NCI-H2227 (cell line): ENCODE measurements at regions not wholly inside any gene's neighbourhood (a gene's known extent, or its start where the extent isn't known, plus 50 kb on each side); places are given as distances from the start of the nearest gene placed in this dataset.
"Not testable (repeated sequence)": the region's sequence is repeated elsewhere in the genome, so short reads cannot be mapped to it uniquely, and the experiment has no call there.

ENCODE experiments used
- DNase-seq: peaks from one replicate; lab custom pipeline; 2025; ENCODE audit not compliant: unreplicated experiment; lab: John Stamatoyannopoulos, UW

DNA sequence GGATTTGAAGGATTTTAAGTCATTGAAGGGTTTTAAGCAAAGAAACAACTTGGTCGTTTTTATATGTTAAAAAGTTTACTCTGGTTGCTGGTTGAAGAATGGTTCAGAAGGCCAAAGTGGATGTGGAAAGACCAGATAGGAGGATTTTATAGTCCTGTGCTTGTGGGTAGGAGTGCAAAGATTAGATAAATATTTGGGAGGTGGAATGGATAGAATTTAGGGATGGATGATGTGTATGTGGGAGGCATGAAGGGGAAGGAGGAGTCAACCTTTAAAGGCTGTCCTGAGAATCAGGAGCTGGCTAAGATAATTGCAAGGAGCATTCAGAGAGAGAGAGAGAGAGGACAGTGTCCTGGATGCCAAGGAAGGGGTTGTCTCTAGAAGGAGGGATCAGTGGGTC is 190.1 kb upstream of the SPRED2 start:
- DNase-seq: no peak

DNA sequence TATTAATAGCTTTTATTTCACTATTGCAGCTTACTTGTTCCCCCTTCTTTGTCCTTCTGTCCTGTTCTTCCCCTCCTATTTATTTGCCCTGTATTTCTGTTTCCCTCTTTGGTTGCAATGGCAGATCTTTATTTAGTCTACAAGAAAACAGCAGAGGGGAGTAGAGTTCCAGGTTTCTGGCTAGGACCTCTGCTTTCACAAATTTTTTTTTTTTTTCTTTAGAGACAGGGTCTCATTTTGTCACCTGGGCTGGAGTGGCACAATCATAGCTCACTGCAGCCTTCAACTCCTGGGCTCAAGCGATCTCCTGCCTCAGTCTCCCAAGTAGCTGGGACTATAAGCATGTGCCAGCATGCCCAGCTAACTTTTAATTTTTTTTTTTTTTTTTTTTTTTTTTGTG is 188.1 kb upstream of the SPRED2 start:
- no peak for DNase-seq

DNA sequence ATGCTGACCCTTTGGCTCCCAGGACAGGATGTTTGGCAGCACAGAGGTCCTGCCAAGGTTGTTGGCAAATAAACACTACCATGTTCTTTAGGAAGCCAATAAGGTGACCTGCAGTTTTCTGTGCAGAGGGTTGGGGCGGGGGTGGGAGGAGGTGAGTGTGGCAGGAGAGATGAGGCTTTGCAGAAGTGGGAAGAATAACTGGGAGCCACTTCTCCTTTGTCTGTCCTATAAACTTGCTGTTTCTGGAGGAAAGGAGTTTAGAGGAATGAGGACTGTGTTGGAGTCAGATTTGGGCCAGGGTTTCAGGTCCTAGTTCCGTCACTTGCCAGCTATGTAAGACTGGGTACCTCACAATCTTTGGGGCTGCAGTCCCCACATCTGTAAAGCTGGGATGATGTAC is 187.6 kb upstream of the SPRED2 start:
- no peak for DNase-seq

DNA sequence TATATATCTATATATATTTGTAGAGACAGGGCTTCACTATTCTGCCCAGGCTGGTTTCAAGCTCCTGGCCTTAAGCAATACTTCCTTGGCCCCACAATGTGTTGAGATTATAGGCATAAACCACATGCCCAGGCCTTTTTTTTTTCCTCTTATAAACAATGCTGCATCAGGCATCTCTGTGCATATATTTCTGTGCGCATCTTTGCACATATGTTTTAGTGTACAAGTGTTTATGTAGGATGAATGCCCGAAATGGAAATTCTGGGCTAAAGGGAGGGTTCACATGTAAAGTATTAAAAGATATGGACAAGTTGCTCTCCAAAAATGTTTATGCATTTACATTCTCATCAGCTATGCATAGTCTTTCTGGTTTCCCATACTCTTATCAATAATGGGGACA is 183.2 kb upstream of the SPRED2 start:
- DNase-seq: no peak

DNA sequence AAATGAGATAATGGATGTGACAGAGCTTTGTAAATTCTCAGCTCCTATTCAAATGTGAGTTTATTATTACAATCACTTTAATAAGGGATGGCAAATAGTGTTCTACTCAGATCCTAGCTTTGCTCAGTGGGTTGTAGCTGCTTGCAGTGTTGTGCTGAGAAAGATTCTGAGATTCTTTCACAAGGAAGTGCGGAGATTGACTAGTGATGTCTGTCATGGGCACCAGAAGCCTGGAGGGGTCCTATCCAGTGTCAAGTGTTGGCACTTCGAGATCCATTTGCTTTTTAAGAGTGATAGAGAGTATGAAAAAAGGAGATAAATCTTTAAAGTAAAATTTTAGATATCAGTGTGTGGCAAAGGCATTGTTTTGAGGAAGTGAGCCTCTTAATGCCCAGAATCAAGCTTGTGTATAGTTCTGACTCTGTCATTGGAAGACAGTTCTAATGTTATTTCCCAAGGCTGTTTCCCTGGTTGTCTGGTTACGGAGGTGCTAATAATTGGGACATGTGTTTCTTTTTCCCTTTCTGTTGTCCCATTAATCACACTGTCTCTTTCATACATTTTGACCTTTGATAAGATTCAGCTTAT is 181.7 kb upstream of the SPRED2 start:
- DNase-seq: no peak

DNA sequence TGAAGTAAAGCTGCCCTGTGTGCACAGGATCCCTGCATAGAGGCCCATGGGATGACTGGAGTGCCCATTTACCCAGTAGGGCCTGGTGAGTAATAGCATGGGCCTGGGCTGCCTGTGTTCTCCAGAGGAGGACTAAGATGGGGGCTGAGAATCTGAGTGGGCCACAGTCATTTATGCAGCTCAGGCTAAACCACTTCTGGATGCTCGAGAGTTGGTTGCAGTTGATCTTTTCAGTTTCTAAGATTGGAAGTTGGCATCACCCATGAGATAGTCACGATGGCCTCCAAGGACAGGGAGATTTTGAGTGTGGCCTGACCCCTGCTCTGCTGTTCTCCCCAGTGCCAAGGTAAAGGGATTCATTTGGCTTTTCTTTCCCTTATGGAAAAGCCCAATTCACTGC is 179.1 kb upstream of the SPRED2 start:
- DNase-seq: no peak

DNA sequence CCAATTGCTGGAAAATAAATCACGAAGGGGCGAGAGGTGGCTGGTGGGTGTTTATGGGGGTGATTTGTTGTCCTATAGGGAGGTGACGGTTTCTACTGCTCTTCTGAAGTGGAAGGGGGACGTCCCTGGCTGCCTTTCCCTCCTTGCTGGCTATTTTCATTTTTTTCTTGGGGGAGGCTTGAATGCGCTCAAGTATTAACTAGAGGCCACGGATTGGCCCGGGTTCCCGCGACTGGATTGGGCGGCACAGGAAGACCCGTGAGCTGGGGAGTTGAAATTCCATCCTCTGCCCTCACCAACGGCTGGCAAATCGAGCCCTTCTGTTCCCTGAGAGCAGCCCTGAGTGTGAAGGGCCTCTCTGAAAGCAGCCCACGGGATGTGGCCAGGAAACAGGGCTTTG is 176.5 kb upstream of the SPRED2 start:
- DNase-seq: no peak

DNA sequence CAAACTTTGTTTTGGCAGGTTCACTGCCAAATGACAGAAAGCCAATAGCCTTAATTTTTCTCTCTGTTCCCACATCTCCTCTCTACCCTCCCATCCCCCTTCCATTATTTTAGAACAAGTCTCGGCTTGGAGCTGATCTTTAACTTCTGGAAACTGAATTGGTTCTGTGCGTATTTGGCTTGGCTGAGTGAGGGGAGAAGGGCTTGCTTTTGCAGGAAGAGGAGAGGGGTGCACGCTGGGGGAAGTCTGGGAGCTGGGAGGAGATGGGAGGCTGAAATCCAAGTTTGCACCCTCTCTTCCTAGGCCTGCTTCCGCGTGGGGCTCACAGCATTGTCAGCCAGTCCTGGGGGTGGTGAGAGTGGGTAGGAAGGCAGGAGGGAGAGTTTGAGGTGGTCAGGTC is 176.1 kb upstream of the SPRED2 start:
- no peak for DNase-seq

DNA sequence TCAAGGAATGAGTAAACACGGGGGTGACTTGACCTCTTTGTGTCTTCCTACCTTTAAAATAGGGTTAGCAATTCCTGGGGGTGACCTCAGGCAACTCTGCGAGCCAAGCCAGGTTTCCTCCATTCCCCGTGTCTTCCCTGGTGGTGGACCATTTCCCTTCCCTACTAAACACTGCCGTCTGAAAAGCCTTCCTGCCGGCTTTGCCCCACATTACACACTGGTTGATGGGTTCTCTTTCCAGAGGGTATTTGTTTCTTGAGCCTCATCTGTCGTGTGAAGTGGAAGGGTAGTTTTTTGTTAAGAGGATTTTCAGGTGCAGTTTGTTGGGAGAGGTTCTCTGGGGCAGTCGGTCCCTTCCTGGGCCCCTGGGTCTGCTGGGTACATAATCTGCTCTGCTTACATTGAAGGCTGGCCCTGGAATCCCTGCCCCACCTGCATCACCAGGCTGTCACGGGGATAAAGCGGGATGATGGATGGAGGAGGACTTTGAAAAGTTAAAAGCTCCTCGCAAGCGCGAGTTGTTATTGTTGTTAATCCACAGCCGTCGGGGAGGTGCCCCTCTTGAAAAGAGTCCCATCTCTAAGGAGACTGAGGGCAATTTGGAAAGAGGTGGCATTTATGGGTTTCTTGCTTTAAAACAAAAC is 175.4 kb upstream of the SPRED2 start:
- no peak for DNase-seq

DNA sequence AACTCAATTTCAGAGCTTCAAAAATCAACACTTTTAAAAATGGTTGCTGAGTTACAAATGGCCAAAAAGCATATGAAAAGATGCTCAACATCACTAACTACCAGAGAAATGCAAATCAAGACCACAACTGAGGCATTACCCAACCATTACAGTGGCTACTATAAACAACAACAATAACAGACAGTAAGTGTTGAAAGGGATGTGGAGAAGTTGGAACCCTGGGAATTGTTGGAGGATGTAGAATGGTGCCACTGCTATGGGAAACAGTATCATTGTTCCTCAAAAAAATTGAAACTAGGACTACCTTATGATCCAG is 173.3 kb upstream of the SPRED2 start:
- no peak for DNase-seq

DNA sequence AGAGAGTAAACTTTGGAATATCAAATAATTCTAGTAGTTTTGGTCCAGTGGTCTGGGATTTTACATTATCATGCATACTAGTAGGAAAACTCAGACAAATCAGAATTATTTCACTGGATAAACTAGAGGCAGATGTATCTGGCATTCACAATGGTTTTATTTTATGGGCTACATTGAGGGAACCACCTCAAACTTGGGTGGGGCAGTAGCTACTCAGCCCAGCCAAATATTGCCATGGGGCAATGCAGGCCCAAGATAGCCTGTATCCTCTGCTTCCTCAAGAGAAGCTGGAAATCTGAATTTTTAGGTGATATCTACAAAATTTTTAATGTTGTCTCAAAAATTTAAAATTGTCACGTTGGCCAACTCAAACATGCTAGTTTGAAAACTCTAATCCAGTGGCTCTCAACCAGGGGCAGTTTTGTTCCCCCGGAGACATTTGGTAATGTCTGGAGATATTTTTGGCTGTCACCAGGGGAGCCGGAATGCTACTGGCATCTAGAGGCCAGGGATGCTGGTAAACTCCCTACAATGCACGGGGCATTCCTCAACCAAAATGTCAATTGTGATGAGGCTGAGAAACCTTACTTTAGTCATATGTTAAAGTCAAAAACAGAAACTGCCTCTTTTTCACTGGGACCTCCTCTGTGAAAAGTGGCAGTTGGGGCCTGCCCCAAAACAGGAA is 172.8 kb upstream of the SPRED2 start:
- no peak for DNase-seq

DNA sequence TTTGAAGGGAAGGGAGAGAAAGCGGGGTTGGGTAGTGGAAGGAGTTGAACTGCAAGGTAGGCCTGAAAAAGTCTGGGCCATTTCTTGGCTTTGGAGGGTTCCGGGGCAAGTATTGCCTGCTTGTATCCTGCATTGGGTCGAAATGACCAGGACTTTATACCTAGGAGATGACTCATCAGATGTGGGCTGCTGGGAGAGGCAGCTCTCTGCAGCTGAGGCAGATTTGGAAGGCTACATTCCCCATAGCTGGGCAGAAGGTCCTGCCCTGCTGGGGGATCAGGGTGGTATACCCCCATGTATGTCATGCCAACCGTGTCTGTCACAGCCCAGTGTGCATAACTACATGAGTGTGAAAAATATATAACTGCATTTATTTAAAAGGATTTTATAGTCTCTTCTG is 171.8 kb upstream of the SPRED2 start:
- no peak for DNase-seq

DNA sequence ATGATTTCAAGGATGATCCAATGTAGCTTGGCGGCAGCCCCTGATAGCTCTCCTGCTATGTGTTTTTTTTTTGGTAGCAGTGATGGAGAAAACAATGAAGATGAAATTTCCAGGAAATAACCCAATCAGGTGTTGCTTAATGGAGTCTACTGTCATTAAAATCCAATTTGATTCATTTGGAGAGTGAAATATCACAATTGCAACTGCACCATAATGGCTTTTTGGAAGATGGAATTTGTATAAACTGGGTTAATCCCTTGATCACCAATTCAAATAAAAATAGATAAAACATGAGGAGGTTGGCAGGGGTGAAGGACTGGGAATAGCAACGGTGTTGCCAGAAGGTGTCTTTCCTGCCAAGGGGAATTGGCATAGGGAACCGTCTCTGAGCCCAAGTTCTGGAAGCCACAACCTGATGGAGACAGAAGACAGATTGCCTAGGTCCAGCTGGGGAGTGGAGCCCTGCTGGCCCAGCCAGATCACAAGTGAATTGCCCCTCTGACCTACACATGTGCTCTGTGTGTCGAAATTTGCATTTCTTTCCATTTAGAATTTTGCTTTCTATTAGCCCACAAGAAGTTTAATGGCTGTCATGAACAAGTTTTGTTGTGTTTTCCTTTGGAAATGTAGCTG is 170.3 kb upstream of the SPRED2 start:
- no peak for DNase-seq

DNA sequence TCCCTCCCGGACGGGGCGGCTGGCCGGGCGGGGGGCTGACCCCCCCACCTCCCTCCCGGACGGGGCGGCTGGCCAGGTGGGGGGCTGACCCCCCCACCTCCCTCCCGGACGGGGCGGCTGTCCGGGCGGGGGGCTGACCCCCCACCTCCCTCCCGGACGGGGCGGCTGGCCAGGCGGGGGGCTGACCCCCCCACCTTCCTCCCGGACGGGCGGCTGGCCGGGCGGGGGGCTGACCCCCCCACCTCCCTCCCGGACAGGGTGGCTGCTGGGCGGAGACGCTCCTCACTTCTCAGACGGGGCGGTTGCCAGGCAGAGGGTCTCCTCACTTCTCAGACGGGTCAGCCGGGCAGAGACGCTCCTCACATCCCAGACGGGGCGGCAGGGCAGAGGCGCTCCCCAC is 168.5 kb upstream of the SPRED2 start:
- not testable (repeated sequence) for DNase-seq

DNA sequence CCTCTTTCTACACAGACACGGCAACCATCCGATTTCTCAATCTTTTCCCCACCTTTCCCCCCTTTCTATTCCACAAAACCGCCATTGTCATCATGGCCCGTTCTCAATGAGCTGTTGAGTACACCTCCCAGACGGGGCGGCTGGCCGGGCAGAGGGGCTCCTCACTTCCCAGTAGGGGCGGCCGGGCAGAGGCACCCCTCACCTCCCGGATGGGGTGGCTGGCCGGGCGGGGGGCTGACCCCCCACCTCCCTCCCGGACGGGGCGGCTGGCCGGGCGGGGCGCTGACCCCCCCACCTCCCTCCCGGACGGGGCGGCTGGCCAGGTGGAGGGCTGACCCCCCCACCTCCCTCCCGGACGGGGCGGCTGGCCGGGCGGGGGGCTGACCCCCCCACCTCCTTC is 168.0 kb upstream of the SPRED2 start:
- not testable (repeated sequence) for DNase-seq

DNA sequence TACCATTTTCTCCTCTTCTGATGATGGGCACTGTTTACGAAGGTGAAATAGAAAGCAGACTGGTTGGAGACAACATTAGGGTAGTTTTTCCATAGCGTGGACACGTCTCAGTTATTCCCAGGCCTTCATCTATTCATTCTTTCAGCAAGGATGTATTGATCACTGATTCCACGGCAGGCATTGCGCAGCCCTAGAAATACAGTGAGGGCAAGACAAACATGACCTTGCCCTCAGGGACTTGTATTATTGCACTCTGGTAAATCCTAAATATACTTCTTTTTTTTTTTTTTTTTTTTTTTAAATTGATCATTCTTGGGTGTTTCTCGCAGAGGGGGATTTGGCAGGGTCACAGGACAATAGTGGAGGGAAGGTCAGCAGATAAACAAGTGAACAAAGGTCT is 167.3 kb upstream of the SPRED2 start:
- DNase-seq: no peak

DNA sequence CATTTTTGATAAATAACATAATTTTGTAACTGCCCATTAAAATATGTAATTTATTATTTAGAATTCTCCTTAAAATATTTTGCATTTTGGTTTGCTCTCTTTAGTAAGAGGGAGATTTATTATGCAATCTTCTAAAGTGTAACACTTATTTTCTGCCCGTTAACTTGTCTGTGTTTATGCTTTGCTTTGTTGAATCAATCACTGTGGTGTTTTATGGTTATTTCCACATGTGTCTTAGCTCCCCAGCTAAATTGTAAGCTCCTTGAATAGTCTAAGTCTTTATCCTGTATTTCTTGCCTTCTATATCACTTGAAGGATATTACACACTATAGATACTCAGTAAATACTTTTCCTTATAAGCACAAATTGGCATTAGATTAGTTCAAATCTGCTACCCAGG is 166.6 kb upstream of the SPRED2 start:
- DNase-seq: no peak

DNA sequence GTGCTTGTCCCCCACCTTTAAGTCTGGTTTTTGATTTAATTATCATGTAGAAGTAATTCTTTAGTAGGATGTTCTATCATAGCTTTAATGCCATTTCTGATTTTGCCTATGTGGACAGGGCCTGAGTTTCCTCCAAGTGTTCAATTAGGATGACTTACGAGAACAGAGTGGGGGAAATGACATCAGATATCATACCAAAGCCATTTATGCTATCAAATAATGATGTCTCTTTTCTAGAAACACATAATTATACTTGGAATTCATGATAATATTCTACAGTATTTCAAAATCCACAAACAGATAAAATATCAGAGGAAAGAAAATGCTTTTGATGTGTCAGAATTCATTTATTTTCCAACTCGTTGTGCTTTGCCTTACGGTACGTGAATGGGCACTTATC is 165.9 kb upstream of the SPRED2 start:
- DNase-seq: no peak

DNA sequence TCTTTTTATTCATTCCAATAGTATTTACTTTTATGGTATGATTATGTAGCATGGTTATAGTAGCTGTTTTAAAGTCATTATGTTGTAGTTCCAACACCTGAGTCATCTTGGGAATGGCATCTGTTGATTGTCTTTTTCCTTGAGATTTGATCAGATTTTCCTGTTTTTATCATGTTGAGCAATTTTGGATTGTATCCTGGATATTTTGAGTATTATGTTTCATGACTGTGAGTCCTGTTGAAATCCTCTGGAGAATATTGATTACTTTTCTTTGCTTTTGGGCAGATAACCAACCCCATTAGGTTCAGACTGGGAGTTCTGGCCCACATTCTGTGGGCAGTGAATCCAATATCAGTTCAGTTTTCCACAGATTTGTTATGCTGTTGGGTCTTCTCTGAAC is 163.2 kb upstream of the SPRED2 start:
- DNase-seq: no peak

DNA sequence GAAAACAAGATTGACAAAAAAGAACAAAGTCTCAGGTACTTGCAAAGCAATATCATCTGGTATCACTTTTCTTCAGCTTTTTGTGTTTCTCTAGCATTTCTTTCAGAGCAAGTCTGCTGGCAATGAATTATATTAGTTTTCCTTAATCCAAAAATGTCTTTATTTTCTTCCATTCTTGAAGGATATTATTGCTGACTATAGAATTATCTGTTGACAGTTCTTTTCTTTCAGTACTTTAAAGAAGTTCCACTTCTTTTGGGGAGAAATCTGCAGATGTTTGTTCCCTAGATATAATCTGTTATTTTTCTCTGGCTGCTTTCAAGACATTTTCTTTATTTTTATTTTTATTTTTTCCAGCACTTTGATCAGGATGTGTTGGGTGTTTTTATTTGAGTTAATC is 161.8 kb upstream of the SPRED2 start:
- DNase-seq: no peak

DNA sequence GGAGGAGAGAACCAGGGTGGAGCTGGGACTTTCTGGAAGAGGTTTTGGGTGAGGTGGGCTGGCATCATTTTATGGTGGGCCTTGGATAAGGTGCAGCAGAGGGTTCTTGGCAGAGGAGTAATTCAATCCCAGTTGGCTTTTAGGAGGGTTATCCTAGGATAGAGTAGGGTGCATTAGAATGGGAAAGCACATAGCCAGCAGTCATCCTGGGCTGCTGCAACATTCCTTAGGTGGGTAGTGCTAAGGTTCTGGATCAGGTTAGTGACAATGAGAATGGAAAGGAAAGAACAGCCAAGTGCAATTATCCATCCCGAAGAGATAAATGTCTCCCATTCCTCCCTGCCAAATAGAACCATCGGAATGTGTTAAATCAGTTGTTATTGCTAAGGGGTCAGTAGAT is 157.3 kb upstream of the SPRED2 start:
- DNase-seq: no peak

DNA sequence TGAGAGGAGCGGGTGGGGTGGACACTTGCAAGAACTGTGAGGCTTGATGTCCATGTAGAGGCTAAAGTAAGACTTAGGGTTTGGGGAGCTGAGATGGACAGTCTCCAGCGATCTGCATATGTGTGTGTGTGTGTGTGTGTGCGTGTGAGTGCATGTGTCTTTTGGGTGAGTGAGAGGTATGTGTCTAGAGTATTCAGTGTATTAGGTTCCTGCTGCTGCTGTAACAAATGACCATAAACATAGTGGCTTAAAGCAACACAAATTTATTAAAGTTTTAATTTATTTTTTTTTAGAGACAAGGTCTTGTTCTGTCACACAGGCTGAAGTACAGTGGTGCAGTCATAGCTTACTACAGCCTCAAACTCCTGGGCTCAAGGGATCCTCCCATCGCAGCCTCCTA is 155.4 kb upstream of the SPRED2 start:
- DNase-seq: no peak

DNA sequence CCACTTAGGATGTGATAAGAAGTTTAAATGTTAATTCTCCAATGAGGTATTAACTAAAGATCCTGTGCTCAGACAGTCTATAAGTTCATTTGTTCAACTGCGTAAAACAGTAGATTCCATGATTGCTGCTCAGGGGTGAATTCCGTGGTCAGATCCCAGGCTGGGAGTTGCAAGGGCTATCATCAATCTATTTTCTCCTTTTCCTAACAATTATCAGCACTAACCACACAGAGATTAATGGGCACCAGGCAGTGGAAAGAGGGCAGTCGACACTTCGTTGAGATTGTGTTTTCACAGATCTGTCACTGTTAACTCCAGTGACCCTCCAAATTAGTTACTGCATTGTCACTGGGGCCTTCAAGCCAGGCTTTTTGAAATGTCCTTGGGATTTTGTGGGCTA is 154.1 kb upstream of the SPRED2 start:
- no peak for DNase-seq
